Panc1 (cell line): ENCODE measurements at regions not wholly inside any gene's neighbourhood (a gene's known extent, or its start where the extent isn't known, plus 50 kb on each side); places are given as distances from the start of the nearest gene placed in this dataset.

ENCODE experiments used
- ATAC-seq: fragments of 200-7000 bp; cut with Tn5 transposase; 2 replicates; pipeline ENCODE4 v1.9.1; 2020; ENCODE audit warnings: mild to moderate bottlenecking, moderate library complexity
- BruUV-seq: library from RNA; stranded (reverse); fragments of 400-500 nt; replicated peaks from 2 replicates; lab custom pipeline; 2021; lab: Mats Ljungman, UMichigan
- CTCF ChIA-PET: fragments of 300-600 bp; sonication (Branson Sonifier 250); formaldehyde crosslinking; loops from one replicate; lab custom pipeline; 2022; ENCODE audit warnings: antibody characterized with exemption; lab: Charles Lee
- POLR2A ChIA-PET: fragments of 300-600 bp; sonication (Branson Sonifier 250); formaldehyde crosslinking; loops from one replicate; lab custom pipeline; 2022; ENCODE audit warnings: antibody characterized with exemption; lab: Charles Lee
- DNase-seq: peaks from one replicate; pipeline ENCODE4 v3.0.0-alpha.2; 2010; ENCODE audit warnings: low read depth, low spot score
- H3K27ac ChIP-seq: 2 replicates; pipeline ENCODE4 v1.5.1; 2011; ENCODE audit warnings: mild to moderate bottlenecking, low read length, inconsistent platforms
- H3K27me3 ChIP-seq: fragments of 200-500 bp; sonication (Bioruptor generic); 2 replicates; pipeline ENCODE4 v1.6.0; 2014; ENCODE audit warnings: low read length, inconsistent platforms; ENCODE audit not compliant: control insufficient read depth, insufficient read depth
- H3K36me3 ChIP-seq: fragments of 200-500 bp; sonication (Bioruptor generic); 2 replicates; pipeline ENCODE4 v1.5.1; 2014; ENCODE audit warnings: inconsistent platforms, mild to moderate bottlenecking, low read length, moderate library complexity; ENCODE audit not compliant: control insufficient read depth, insufficient read depth
- H3K4me1 ChIP-seq: 2 replicates; pipeline ENCODE4 v1.5.1; 2011; ENCODE audit warnings: inconsistent platforms, mild to moderate bottlenecking, low read length, moderate library complexity; ENCODE audit not compliant: control insufficient read depth, insufficient read depth
- H3K4me3 ChIP-seq, 2 experiments: 2 replicates each; pipeline ENCODE4 v1.5.1; 2011 to 2012; ENCODE audit warnings: low read depth in 2 of 2, low read length in 2 of 2, mild to moderate bottlenecking in 2 of 2, inconsistent platforms in 1 of 2, moderate library complexity in 1 of 2
- H3K9me3 ChIP-seq: fragments of 200-500 bp; sonication (Bioruptor generic); 2 replicates; pipeline ENCODE4 v1.5.1; 2014; ENCODE audit warnings: low read depth, mild to moderate bottlenecking, inconsistent platforms, low read length, moderate library complexity; ENCODE audit not compliant: control insufficient read depth, insufficient read depth
- CTCF ChIP-seq: fragments of 450-650 bp; IDR thresholded peaks from 2 replicates; pipeline ENCODE4 v1.5.1; 2017; ENCODE audit warnings: mild to moderate bottlenecking
- POLR2AphosphoS5 ChIP-seq: IDR thresholded peaks from 2 replicates; pipeline ENCODE4 v1.6.1; 2012; ENCODE audit warnings: mild to moderate bottlenecking, low read depth, low read length, moderate library complexity
- REST ChIP-seq, 2 experiments: IDR thresholded peaks; 2 replicates each; pipeline ENCODE4 v1.6.1; 2011 to 2012; ENCODE audit warnings: low read depth in 2 of 2, control low read depth in 1 of 2, low read length in 1 of 2, mild to moderate bottlenecking in 1 of 2, moderate library complexity in 1 of 2; ENCODE audit not compliant: insufficient read depth in 1 of 2
- SIN3A ChIP-seq: IDR thresholded peaks from 2 replicates; pipeline ENCODE4 v1.6.1; 2012; ENCODE audit warnings: low read depth, mild to moderate bottlenecking, low read length, moderate library complexity, borderline replicate concordance; ENCODE audit not compliant: insufficient read depth
- TCF7L2 ChIP-seq: IDR thresholded peaks from 2 replicates; pipeline ENCODE4 v1.6.1; 2011; ENCODE audit warnings: mild to moderate bottlenecking, low read depth, low read length, inconsistent platforms
- in situ Hi-C: cut with HindIII; loops from 2 replicates; pipeline ENCODE4 v1.10.0; 2016; ENCODE audit warnings: low sequenced_read_pairs, low pct_unique_long_range_greater_than_20kb
- intact Hi-C: fragments of 100-400 bp; cut with micrococcal nuclease; formaldehyde crosslinking; loops from one replicate; pipeline ENCODE4 v1.10.0; 2022; ENCODE audit not compliant: unreplicated experiment

- CTCF ChIA-PET: interaction anchor here (0.5 kb wide), 1 partner anchor 178 kb away, joined by 5 read pairs; no protein-coding TSS in a partner anchor
- H3K9me3 ChIP-seq: no peaks in the 10 kb centered on the region
- TF ChIP-seq POLR2AphosphoS5 (no peak), CTCF (no peak), SIN3A (no peak), TCF7L2 (no peak), REST (IDR thresholded peaks at IDR 0.05; ENCODE audit: insufficient read depth in 1 of 2, low read depth in 2 of 2, low read length in 1 of 2) (no peak)
- POLR2A ChIA-PET: no interaction called here
- H3K27ac ChIP-seq: no peak overlapping the region
- intact Hi-C loops: no loop called here
- no peak overlapping the region for H3K4me3 ChIP-seq
- H3K4me1 ChIP-seq: peaks cover 25% of the 10 kb centered on the region
- no TSS peak for BruUV-seq
- DNase-seq (no peak), ATAC-seq (no peak)
- H3K36me3 ChIP-seq: no peaks in the 10 kb centered on the region
- in situ Hi-C loops: no loop called here
- H3K27me3 ChIP-seq: peaks cover 2% of the 10 kb centered on the region; the same call in 1 of the 2 replicates
Measured at GRCh38 chr15:79166311-79166955, 75.9 kb upstream of the RASGRF1 start.

GRCh38 chr15:79164465-79164864 is 73.9 kb upstream of the RASGRF1 start:
- H3K36me3 ChIP-seq: no peaks in the 10 kb centered on the region
- H3K4me1 ChIP-seq: peaks cover 6% of the 10 kb centered on the region
- H3K27me3 ChIP-seq: peaks cover 2% of the 10 kb centered on the region; the same call in 1 of the 2 replicates
- in situ Hi-C loops: no loop called here
- no TSS peak for BruUV-seq
- no peak overlapping the region for H3K4me3 ChIP-seq
- CTCF ChIA-PET: interaction anchor here (0.6 kb wide), 1 partner anchor 40 kb away, joined by 10 read pairs; no protein-coding TSS in a partner anchor
- no peak overlapping the region for H3K27ac ChIP-seq
- TF ChIP-seq SIN3A (no peak), CTCF (no peak), POLR2AphosphoS5 (no peak), REST (IDR thresholded peaks at IDR 0.05; ENCODE audit: insufficient read depth in 1 of 2, low read depth in 2 of 2, low read length in 1 of 2) (no peak), TCF7L2 (no peak)
- POLR2A ChIA-PET: no interaction called here
- intact Hi-C loops: no loop called here
- no peak for ATAC-seq
- H3K9me3 ChIP-seq: no peaks in the 10 kb centered on the region
- no peak for DNase-seq
